ENCODE measurements at regions not wholly inside any gene's neighbourhood (a gene's known extent, or its start where the extent isn't known, plus 50 kb on each side); places are given as distances from the start of the nearest gene placed in this dataset.

DNA sequence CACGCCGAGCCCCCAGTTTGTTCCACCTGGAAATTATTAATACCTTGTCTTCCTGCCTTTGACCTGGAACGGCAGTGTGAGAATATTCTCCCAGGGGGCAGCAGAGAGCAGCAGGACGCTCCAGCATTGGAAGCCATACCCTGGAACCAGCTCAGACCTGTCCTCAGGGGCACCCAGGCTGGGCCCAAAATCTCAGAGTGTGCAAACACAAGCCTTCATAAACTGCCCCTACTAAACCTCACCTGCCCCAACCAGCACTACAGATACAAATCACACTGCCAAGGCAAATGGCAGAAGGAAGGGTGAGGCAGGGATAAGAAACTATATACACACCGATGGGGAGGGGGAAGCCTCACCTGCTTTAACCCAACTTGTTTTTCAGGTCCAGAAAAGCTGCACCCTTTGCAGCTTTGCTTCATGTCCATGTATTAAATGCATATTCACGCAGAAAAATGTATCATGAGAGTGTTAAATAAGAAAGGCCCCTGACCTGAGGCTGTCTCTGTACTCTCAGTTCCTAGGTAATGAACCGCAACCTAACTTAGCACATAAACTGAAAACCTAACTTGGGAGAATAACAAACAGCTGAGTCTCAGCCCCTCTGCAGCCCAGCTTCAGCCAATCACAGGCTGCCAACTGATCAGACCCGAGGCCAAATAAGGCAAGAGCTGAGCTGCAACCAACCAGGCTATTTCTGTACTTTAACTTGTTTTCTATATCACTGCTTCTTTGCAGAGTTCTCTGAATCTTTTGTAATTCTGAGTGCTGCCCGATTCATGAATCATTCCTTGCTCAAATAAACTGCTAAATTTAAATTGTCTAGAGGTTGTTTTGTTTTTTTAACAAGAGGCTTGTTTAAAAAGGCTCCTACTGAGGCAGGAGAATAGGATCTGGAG is 130.1 kb downstream of the SPTSSA start (continued):
- peak; percentile 71 for TF ChIP-seq BRCA1 (CRISPR knock-in tag; IDR thresholded peaks at IDR 0.05)
- TF ChIP-seq, protein P1, sequence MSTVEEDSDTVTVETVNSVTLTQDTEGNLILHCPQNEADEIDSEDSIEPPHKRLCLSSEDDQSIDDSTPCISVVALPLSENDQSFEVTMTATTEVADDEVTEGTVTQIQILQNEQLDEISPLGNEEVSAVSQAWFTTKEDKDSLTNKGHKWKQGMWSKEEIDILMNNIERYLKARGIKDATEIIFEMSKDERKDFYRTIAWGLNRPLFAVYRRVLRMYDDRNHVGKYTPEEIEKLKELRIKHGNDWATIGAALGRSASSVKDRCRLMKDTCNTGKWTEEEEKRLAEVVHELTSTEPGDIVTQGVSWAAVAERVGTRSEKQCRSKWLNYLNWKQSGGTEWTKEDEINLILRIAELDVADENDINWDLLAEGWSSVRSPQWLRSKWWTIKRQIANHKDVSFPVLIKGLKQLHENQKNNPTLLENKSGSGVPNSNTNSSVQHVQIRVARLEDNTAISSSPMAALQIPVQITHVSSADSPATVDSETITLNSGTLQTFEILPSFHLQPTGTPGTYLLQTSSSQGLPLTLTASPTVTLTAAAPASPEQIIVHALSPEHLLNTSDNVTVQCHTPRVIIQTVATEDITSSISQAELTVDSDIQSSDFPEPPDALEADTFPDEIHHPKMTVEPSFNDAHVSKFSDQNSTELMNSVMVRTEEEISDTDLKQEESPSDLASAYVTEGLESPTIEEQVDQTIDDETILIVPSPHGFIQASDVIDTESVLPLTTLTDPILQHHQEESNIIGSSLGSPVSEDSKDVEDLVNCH (CRISPR knock-in tag; IDR thresholded peaks at IDR 0.05) = peak; percentile 87
- peak; percentile 2; the same call in 1 of the 2 replicates for TF ChIP-seq HMG20A (CRISPR knock-in tag; IDR thresholded peaks at IDR 0.05; ENCODE audit: borderline replicate concordance)
- TF ChIP-seq, protein P2, sequence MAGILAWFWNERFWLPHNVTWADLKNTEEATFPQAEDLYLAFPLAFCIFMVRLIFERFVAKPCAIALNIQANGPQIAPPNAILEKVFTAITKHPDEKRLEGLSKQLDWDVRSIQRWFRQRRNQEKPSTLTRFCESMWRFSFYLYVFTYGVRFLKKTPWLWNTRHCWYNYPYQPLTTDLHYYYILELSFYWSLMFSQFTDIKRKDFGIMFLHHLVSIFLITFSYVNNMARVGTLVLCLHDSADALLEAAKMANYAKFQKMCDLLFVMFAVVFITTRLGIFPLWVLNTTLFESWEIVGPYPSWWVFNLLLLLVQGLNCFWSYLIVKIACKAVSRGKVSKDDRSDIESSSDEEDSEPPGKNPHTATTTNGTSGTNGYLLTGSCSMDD (CRISPR knock-in tag; IDR thresholded peaks at IDR 0.05) = no peak
- peak; percentile 91; the same call in 1 of the 2 replicates for TF ChIP-seq ZNF607 (CRISPR knock-in tag; IDR thresholded peaks at IDR 0.05; ENCODE audit: borderline replicate concordance)
- TF ChIP-seq, protein P3, sequence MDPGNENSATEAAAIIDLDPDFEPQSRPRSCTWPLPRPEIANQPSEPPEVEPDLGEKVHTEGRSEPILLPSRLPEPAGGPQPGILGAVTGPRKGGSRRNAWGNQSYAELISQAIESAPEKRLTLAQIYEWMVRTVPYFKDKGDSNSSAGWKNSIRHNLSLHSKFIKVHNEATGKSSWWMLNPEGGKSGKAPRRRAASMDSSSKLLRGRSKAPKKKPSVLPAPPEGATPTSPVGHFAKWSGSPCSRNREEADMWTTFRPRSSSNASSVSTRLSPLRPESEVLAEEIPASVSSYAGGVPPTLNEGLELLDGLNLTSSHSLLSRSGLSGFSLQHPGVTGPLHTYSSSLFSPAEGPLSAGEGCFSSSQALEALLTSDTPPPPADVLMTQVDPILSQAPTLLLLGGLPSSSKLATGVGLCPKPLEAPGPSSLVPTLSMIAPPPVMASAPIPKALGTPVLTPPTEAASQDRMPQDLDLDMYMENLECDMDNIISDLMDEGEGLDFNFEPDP (CRISPR knock-in tag; conservative IDR thresholded peaks at IDR 0.05) = 0 out of 2 replicates have a peak, but pooled peaks have one; percentile 96
- TF ChIP-seq, protein P4, sequence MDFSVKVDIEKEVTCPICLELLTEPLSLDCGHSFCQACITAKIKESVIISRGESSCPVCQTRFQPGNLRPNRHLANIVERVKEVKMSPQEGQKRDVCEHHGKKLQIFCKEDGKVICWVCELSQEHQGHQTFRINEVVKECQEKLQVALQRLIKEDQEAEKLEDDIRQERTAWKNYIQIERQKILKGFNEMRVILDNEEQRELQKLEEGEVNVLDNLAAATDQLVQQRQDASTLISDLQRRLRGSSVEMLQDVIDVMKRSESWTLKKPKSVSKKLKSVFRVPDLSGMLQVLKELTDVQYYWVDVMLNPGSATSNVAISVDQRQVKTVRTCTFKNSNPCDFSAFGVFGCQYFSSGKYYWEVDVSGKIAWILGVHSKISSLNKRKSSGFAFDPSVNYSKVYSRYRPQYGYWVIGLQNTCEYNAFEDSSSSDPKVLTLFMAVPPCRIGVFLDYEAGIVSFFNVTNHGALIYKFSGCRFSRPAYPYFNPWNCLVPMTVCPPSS (IDR thresholded peaks at IDR 0.05) = no peak
- TF ChIP-seq JUNB (CRISPR knock-in tag; IDR thresholded peaks at IDR 0.05; ENCODE audit: borderline replicate concordance) = no peak
- TF ChIP-seq CHD2 (IDR thresholded peaks at IDR 0.05; ENCODE audit: low read depth, low read length) = no peak
- TF ChIP-seq FOXO1 (CRISPR knock-in tag; IDR thresholded peaks at IDR 0.05) = peak; percentile 69
- peak; percentile 94; the same call in 1 of the 2 replicates for TF ChIP-seq NFATC3 (CRISPR knock-in tag; IDR thresholded peaks at IDR 0.05)
- TF ChIP-seq ZNF253 (CRISPR knock-in tag; IDR thresholded peaks at IDR 0.05; ENCODE audit: borderline replicate concordance) = no peak; the same call in 1 of the 2 replicates
- no peak for TF ChIP-seq SYNCRIP (IDR thresholded peaks at IDR 0.05; ENCODE audit: insufficient read depth, low read depth, low read length)
- TF ChIP-seq, protein P5, sequence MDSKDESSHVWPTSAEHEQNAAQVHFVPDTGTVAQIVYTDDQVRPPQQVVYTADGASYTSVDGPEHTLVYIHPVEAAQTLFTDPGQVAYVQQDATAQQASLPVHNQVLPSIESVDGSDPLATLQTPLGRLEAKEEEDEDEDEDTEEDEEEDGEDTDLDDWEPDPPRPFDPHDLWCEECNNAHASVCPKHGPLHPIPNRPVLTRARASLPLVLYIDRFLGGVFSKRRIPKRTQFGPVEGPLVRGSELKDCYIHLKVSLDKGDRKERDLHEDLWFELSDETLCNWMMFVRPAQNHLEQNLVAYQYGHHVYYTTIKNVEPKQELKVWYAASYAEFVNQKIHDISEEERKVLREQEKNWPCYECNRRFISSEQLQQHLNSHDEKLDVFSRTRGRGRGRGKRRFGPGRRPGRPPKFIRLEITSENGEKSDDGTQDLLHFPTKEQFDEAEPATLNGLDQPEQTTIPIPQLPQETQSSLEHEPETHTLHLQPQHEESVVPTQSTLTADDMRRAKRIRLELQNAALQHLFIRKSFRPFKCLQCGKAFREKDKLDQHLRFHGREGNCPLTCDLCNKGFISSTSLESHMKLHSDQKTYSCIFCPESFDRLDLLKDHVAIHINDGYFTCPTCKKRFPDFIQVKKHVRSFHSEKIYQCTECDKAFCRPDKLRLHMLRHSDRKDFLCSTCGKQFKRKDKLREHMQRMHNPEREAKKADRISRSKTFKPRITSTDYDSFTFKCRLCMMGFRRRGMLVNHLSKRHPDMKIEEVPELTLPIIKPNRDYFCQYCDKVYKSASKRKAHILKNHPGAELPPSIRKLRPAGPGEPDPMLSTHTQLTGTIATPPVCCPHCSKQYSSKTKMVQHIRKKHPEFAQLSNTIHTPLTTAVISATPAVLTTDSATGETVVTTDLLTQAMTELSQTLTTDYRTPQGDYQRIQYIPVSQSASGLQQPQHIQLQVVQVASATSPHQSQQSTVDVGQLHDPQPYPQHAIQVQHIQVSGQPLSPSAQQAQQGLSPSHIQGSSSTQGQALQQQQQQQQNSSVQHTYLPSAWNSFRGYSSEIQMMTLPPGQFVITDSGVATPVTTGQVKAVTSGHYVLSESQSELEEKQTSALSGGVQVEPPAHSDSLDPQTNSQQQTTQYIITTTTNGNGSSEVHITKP (CRISPR knock-in tag; IDR thresholded peaks at IDR 0.05; ENCODE audit: low read depth) = peak; percentile 83
- peak; percentile 76; the same call in 1 of the 2 replicates for TF ChIP-seq ZNF563 (CRISPR knock-in tag; IDR thresholded peaks at IDR 0.05)
- peak; percentile 88 for TF ChIP-seq ZNF775 (CRISPR knock-in tag; IDR thresholded peaks at IDR 0.05; ENCODE audit: borderline replicate concordance)
- peak; percentile 86; the same call in 1 of the 2 replicates for TF ChIP-seq ZNF205 (CRISPR knock-in tag; IDR thresholded peaks at IDR 0.05)
- TF ChIP-seq MAZ (IDR thresholded peaks at IDR 0.05; ENCODE audit: borderline replicate concordance, low read depth, low read length) = 0 out of 2 replicates have a peak, but pooled peaks have one; percentile 26
- no peak for TF ChIP-seq MAZ (CRISPR knock-in tag; IDR thresholded peaks at IDR 0.05; ENCODE audit: low read depth)

Data from HepG2 (cell line).